ENCODE measurements at regions not wholly inside any gene's neighbourhood (a gene's known extent, or its start where the extent isn't known, plus 50 kb on each side); places are given as distances from the start of the nearest gene placed in this dataset.

DNA sequence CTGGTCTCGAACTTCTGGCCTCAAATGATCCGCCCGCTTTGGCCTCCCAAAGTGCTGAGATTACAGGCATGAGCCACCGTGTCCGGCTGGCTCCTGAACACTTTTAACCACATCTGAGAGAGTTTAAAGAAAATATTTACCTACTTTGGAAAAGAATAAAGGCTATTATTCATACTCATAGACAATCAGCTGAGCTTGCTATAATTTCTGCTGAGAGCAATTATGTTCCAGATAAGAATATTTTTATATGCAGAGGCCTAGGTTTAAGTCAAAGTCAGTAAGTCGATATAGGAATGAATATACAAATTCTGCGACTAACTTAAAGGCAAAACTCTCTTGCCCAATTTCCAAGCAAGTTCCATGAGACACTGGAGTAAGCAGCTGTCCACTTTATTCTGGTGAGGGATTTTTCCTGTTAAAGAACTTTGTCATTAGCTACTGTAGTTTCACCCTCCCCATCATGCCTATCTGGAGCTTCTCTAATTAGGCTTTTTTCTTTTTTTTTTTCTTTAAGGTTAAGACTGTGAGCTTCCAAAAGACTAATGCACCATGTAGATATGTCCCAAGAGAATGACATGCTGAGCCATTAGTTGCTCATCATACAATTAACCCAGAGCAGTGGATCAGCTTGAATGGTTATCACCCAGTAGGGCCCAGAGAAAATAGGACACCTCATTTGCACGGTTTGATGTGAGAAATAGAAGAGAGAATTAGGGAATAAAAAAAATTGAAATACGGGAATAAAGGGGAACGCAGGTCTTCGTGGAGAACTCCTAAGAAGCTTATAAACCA, 260.1 kb downstream of the KCNE4 start:
- no peak overlapping the region for H3K4me3 Mint-ChIP-seq
- Histone ChIP-seq H3K27me3 (ENCODE audit: control insufficient read depth in 2 of 2, insufficient read depth in 2 of 2, low read length in 2 of 2) (no peaks in the 10 kb centered on the region), H3K79me2 (ENCODE audit: insufficient read depth, low read length) (no peaks in the 10 kb centered on the region), H3K4me2 (replicated peaks; ENCODE audit: extremely low read depth, low read length, poor library complexity, severe bottlenecking) (no peak overlapping the region), H3K27ac (ENCODE audit: low read depth in 1 of 2, low read length in 2 of 2) (no peak overlapping the region), H3K9me3 (replicated peaks in 1 of 2; ENCODE audit: control insufficient read depth in 1 of 2, insufficient read depth in 1 of 2, low read length in 2 of 2) (no peaks in the 10 kb centered on the region), H2AFZ (ENCODE audit: insufficient read depth, low read depth, low read length, poor library complexity, severe bottlenecking) (no peak overlapping the region), H4K20me1 (ENCODE audit: insufficient read depth, low read length) (no peaks in the 10 kb centered on the region), H3K36me3 (replicated peaks in 1 of 2; ENCODE audit: control insufficient read depth in 1 of 2, insufficient read depth in 2 of 2, low read length in 2 of 2) (no peaks in the 10 kb centered on the region), H3K4me3 (replicated peaks in 1 of 3; ENCODE audit: low read depth in 2 of 3, low read length in 3 of 3) (no peak overlapping the region), H3K4me1 (ENCODE audit: control insufficient read depth in 1 of 2, insufficient read depth in 2 of 2, low read length in 2 of 2) (no peaks in the 10 kb centered on the region), H3K9ac (ENCODE audit: insufficient read depth, low read length, poor library complexity, severe bottlenecking) (no peak overlapping the region)
- TF ChIP-seq, protein P1, sequence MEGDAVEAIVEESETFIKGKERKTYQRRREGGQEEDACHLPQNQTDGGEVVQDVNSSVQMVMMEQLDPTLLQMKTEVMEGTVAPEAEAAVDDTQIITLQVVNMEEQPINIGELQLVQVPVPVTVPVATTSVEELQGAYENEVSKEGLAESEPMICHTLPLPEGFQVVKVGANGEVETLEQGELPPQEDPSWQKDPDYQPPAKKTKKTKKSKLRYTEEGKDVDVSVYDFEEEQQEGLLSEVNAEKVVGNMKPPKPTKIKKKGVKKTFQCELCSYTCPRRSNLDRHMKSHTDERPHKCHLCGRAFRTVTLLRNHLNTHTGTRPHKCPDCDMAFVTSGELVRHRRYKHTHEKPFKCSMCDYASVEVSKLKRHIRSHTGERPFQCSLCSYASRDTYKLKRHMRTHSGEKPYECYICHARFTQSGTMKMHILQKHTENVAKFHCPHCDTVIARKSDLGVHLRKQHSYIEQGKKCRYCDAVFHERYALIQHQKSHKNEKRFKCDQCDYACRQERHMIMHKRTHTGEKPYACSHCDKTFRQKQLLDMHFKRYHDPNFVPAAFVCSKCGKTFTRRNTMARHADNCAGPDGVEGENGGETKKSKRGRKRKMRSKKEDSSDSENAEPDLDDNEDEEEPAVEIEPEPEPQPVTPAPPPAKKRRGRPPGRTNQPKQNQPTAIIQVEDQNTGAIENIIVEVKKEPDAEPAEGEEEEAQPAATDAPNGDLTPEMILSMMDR (IDR thresholded peaks at IDR 0.05), result no peak
- H3K27ac Mint-ChIP-seq, result no peak overlapping the region
- peaks cover 0 to 1% (median 0%) of the 10 kb centered on the region in 3 donors for H3K27me3 Mint-ChIP-seq (ENCODE audit: low read depth in 3 of 3)
- no CpG with 5 or more reads among the region's 11 CpGs for WGBS (ENCODE audit: insufficient coverage)
- H3K36me3 Mint-ChIP-seq, result no peaks in the 10 kb centered on the region
- H3K9me3 Mint-ChIP-seq, result peaks cover 0 to 4% (median 0%) of the 10 kb centered on the region in 7 donors
- no peaks in the 10 kb centered on the region for H3K4me1 Mint-ChIP-seq
- intact Hi-C loops (cut with micrococcal nuclease), result no loop called here
- DNase-seq, result no peak

DNA sequence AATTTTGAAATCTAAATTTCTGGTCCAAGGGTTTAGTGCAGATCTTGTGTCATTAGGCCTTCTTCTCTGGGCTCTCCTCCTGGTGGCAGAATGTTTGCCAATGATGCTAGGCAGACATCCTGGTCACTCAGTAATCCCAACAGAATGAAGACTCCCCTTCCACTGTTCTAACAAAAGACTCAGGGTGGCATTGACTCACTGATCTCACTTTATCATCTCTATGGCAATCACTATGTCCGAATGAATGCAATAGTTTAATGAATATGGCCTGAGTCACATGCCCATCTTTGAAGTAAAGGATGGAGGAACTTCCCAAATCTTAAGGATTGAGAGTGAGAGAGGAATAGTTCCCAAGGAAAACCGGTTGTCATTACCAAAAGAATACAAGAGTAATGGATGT, 261.1 kb downstream of the KCNE4 start:
- intact Hi-C loops (cut with micrococcal nuclease), result no loop called here
- Histone ChIP-seq H3K27ac (ENCODE audit: low read depth in 1 of 2, low read length in 2 of 2) (no peak overlapping the region), H3K27me3 (ENCODE audit: control insufficient read depth in 2 of 2, insufficient read depth in 2 of 2, low read length in 2 of 2) (no peaks in the 10 kb centered on the region), H3K79me2 (ENCODE audit: insufficient read depth, low read length) (no peaks in the 10 kb centered on the region), H3K36me3 (replicated peaks in 1 of 2; ENCODE audit: control insufficient read depth in 1 of 2, insufficient read depth in 2 of 2, low read length in 2 of 2) (no peaks in the 10 kb centered on the region), H3K4me1 (ENCODE audit: control insufficient read depth in 1 of 2, insufficient read depth in 2 of 2, low read length in 2 of 2) (no peaks in the 10 kb centered on the region), H4K20me1 (ENCODE audit: insufficient read depth, low read length) (no peaks in the 10 kb centered on the region), H2AFZ (ENCODE audit: insufficient read depth, low read depth, low read length, poor library complexity, severe bottlenecking) (no peak overlapping the region), H3K9me3 (replicated peaks in 1 of 2; ENCODE audit: control insufficient read depth in 1 of 2, insufficient read depth in 1 of 2, low read length in 2 of 2) (no peaks in the 10 kb centered on the region), H3K9ac (ENCODE audit: insufficient read depth, low read length, poor library complexity, severe bottlenecking) (no peak overlapping the region), H3K4me2 (replicated peaks; ENCODE audit: extremely low read depth, low read length, poor library complexity, severe bottlenecking) (no peak overlapping the region), H3K4me3 (replicated peaks in 1 of 3; ENCODE audit: low read depth in 2 of 3, low read length in 3 of 3) (no peak overlapping the region)
- H3K27ac Mint-ChIP-seq, result no peak overlapping the region
- peaks cover 0 to 1% (median 0%) of the 10 kb centered on the region in 3 donors for H3K27me3 Mint-ChIP-seq (ENCODE audit: low read depth in 3 of 3)
- no peaks in the 10 kb centered on the region for H3K4me1 Mint-ChIP-seq
- H3K36me3 Mint-ChIP-seq, result no peaks in the 10 kb centered on the region
- DNase-seq, result no peak
- no CpG with 5 or more reads among the region's 2 CpGs for WGBS (ENCODE audit: insufficient coverage)
- TF ChIP-seq, protein P1 (IDR thresholded peaks at IDR 0.05), result no peak
- peaks cover 0 to 4% (median 0%) of the 10 kb centered on the region in 7 donors for H3K9me3 Mint-ChIP-seq
- no peak overlapping the region for H3K4me3 Mint-ChIP-seq
